RWPE1 (cell line): ENCODE measurements at regions not wholly inside any gene's neighbourhood (a gene's known extent, or its start where the extent isn't known, plus 50 kb on each side); places are given as distances from the start of the nearest gene placed in this dataset.

Source experiments
- CTCF ChIA-PET: fragments of 350-600 bp; sonication (Branson Sonifier 250); formaldehyde crosslinking; extraction: SDS; loops from one replicate; lab custom pipeline; 2021; lab: Yijun Ruan, JAX
- POLR2A ChIA-PET: fragments of 400-600 bp; formaldehyde crosslinking; extraction: SDS; loops from one replicate; lab custom pipeline; 2020; ENCODE audit warnings: antibody characterized with exemption; ENCODE audit not compliant: low non-redundant PET; lab: Yijun Ruan, JAX
- DNase-seq: peaks from one replicate; pipeline ENCODE4 v3.0.0; 2012; ENCODE audit warnings: low spot score
- H3K27ac ChIP-seq: fragments of 450-650 bp; 2 replicates; pipeline ENCODE4 v1.5.1; 2017
- CTCF ChIP-seq: fragments of 450-650 bp; conservative IDR thresholded peaks from 2 replicates; pipeline ENCODE4 v1.5.1; 2017; ENCODE audit warnings: low read depth, mild to moderate bottlenecking

- TF ChIP-seq CTCF = no peak
- CTCF ChIA-PET = no interaction called here
- POLR2A ChIA-PET = no interaction called here
- DNase-seq = no peak
- no peak overlapping the region for H3K27ac ChIP-seq
These were observed 68.1 kb downstream of the MTERF1 start for GRCh38 chr7:91812388-91812787.

- POLR2A ChIA-PET = no interaction called here
- CTCF ChIA-PET = no interaction called here
- no peak overlapping the region for H3K27ac ChIP-seq
- no peak for DNase-seq
- no peak for TF ChIP-seq CTCF
These were observed 66.3 kb downstream of the MTERF1 start for GRCh38 chr7:91814189-91814588.
